ENCODE measurements at regions not wholly inside any gene's neighbourhood (a gene's known extent, or its start where the extent isn't known, plus 50 kb on each side); places are given as distances from the start of the nearest gene placed in this dataset.
"Not testable (repeated sequence)": the region's sequence is repeated elsewhere in the genome, so short reads cannot be mapped to it uniquely, and the experiment has no call there.

GRCh38 chr2:13414897-13415296 lies 698.2 kb downstream of the TRIB2 start:
- DNase-seq (ENCODE audit: low spot score) = no peak

- no peak for DNase-seq (ENCODE audit: low spot score)
Observed at GRCh38 chr2:13433954-13434353, 717.2 kb downstream of the TRIB2 start.

GRCh38 chr2:13443554-13444261 lies 727.0 kb downstream of the TRIB2 start:
- not testable (repeated sequence) for DNase-seq (ENCODE audit: low spot score)

- no peak for DNase-seq (ENCODE audit: low spot score)
Observed at GRCh38 chr2:13462464-13462863, 745.7 kb downstream of the TRIB2 start.

- DNase-seq (ENCODE audit: low spot score) = no peak
Observed at GRCh38 chr2:13466076-13466475, 749.3 kb downstream of the TRIB2 start.

GRCh38 chr2:13474538-13474937 lies 757.8 kb downstream of the TRIB2 start:
- DNase-seq (ENCODE audit: low spot score) = no peak

GRCh38 chr2:13480057-13480456 lies 763.3 kb downstream of the TRIB2 start:
- DNase-seq (ENCODE audit: low spot score) = no peak

GRCh38 chr2:13481201-13481600 lies 764.5 kb downstream of the TRIB2 start:
- DNase-seq (ENCODE audit: low spot score) = no peak

GRCh38 chr2:13485256-13485655 lies 768.5 kb downstream of the TRIB2 start:
- no peak for DNase-seq (ENCODE audit: low spot score)

- DNase-seq (ENCODE audit: low spot score) = no peak
Observed at GRCh38 chr2:13488965-13489364, 772.2 kb downstream of the TRIB2 start.

- no peak for DNase-seq (ENCODE audit: low spot score)
Observed at GRCh38 chr2:13492262-13492661, 775.5 kb downstream of the TRIB2 start.

GRCh38 chr2:13495051-13495450 lies 778.3 kb downstream of the TRIB2 start:
- no peak for DNase-seq (ENCODE audit: low spot score)

GRCh38 chr2:13504808-13505207 lies 788.1 kb downstream of the TRIB2 start:
- DNase-seq (ENCODE audit: low spot score) = no peak

- no peak for DNase-seq (ENCODE audit: low spot score)
Observed at GRCh38 chr2:13508671-13509070, 791.9 kb downstream of the TRIB2 start.

GRCh38 chr2:13515254-13515653 lies 798.5 kb downstream of the TRIB2 start:
- no peak for DNase-seq (ENCODE audit: low spot score)

GRCh38 chr2:13522096-13522495 lies 805.4 kb downstream of the TRIB2 start:
- no peak for DNase-seq (ENCODE audit: low spot score)

GRCh38 chr2:13522917-13523821 lies 806.4 kb downstream of the TRIB2 start:
- DNase-seq (ENCODE audit: low spot score) = peak; percentile 25

- no peak for DNase-seq (ENCODE audit: low spot score)
Observed at GRCh38 chr2:13524492-13524891, 807.8 kb downstream of the TRIB2 start.

GRCh38 chr2:13531735-13532410 lies 815.1 kb downstream of the TRIB2 start:
- not testable (repeated sequence) for DNase-seq (ENCODE audit: low spot score)

GRCh38 chr2:13532781-13533523 lies 816.2 kb downstream of the TRIB2 start:
- not testable (repeated sequence) for DNase-seq (ENCODE audit: low spot score)

GRCh38 chr2:13533524-13533922 lies 816.8 kb downstream of the TRIB2 start:
- DNase-seq (ENCODE audit: low spot score) = no peak

GRCh38 chr2:13536941-13537340 lies 820.2 kb downstream of the TRIB2 start:
- no peak for DNase-seq (ENCODE audit: low spot score)

Data from activated CD4-positive, alpha-beta T cell treated with anti-CD3 and anti-CD28 coated beads, Interleukin-2, Interleukin-4, amounts not matched to agents 100 ng/mL and 50 ng/mL, durations not matched to agents 16 hours and 8 hours (primary cell).